ENCODE measurements at regions not wholly inside any gene's neighbourhood (a gene's known extent, or its start where the extent isn't known, plus 50 kb on each side); places are given as distances from the start of the nearest gene placed in this dataset.

DNA sequence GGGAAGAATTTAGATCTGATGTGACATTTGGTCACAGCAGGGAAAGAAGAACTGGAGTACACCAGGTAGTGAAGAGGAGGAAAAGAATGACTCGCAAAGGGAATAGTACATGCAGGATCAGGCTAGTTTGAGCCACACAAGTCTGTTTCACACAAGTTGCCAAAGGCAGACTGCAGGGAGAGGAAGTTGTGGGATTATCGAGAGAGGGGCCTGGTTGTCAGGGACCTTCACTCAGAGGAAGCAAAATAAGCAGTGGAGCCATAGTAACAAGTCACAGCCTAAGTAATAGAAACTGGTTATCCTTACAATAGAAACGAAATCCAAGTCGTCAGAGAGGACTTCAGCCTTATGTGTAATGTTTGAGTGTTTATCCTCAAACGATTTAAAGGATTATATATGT lies 316.7 kb upstream of the HTR2C start:
- Histone ChIP-seq H3K27me3 (ENCODE audit: control insufficient read depth in 2 of 2, insufficient read depth in 2 of 2, low read length in 2 of 2) (no peaks in the 10 kb centered on the region), H3K9me3 (replicated peaks; ENCODE audit: control insufficient read depth, insufficient read depth, low read depth, low read length) (no peaks in the 10 kb centered on the region), H3K4me1 (replicated peaks in 1 of 2; ENCODE audit: control insufficient read depth in 2 of 2, insufficient read depth in 2 of 2, low read length in 2 of 2) (peaks cover 0 to 4% of the 10 kb centered on the region in 2 experiments; a peak in 1 of 5 replicates), H3K4me2 (ENCODE audit: insufficient read depth, low read length) (no peak overlapping the region), H2AFZ (ENCODE audit: low read depth, low read length) (no peak overlapping the region), H3K4me3 (no peak overlapping the region), H3K79me2 (ENCODE audit: control insufficient read depth, insufficient read depth, low read length) (no peaks in the 10 kb centered on the region), H3K9me1 (ENCODE audit: control insufficient read depth, insufficient read depth, low read length) (no peaks in the 10 kb centered on the region), H4K20me1 (replicated peaks; ENCODE audit: control insufficient read depth, insufficient read depth, low read length) (no peaks in the 10 kb centered on the region), H3K9ac (ENCODE audit: insufficient read depth in 1 of 2, low read depth in 2 of 2, low read length in 2 of 2) (no peak overlapping the region), H3K27ac (ENCODE audit: extremely low read depth, low read depth, low read length) (no peak overlapping the region), H3K36me3 (ENCODE audit: control insufficient read depth, insufficient read depth, low read length) (no peaks in the 10 kb centered on the region)
- no peak for FAIRE-seq
- no TSS peak for BruUV-seq (replicated peaks)
- no peak for ATAC-seq
- ChIA-PET CTCF (ENCODE audit: low intra/inter-chr PET ratio) (no interaction called here), POLR2A (interaction anchor here (1.5 kb wide), 1 partner anchor 10 kb away, joined by 3 read pairs; no protein-coding TSS in a partner anchor)
- WGBS (ENCODE audit: insufficient coverage, low coverage, missing lambda C conversion rate): 1% methylated on average over 5 of the region's 5 CpGs
- no peak for DNase-seq (ENCODE audit: extremely low read depth in 1 of 4, low spot score in 3 of 4)
- TF ChIP-seq ELF4 (CRISPR knock-in tag; IDR thresholded peaks at IDR 0.05): no peak
- TF ChIP-seq, protein P1, sequence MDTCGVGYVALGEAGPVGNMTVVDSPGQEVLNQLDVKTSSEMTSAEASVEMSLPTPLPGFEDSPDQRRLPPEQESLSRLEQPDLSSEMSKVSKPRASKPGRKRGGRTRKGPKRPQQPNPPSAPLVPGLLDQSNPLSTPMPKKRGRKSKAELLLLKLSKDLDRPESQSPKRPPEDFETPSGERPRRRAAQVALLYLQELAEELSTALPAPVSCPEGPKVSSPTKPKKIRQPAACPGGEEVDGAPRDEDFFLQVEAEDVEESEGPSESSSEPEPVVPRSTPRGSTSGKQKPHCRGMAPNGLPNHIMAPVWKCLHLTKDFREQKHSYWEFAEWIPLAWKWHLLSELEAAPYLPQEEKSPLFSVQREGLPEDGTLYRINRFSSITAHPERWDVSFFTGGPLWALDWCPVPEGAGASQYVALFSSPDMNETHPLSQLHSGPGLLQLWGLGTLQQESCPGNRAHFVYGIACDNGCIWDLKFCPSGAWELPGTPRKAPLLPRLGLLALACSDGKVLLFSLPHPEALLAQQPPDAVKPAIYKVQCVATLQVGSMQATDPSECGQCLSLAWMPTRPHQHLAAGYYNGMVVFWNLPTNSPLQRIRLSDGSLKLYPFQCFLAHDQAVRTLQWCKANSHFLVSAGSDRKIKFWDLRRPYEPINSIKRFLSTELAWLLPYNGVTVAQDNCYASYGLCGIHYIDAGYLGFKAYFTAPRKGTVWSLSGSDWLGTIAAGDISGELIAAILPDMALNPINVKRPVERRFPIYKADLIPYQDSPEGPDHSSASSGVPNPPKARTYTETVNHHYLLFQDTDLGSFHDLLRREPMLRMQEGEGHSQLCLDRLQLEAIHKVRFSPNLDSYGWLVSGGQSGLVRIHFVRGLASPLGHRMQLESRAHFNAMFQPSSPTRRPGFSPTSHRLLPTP (IDR thresholded peaks at IDR 0.05; ENCODE audit: borderline replicate concordance, extremely low read depth, insufficient read length): no peak
- no peak for TF ChIP-seq ZNF347 (CRISPR knock-in tag; IDR thresholded peaks at IDR 0.05; ENCODE audit: low read depth)
- TF ChIP-seq ZBTB9 (CRISPR knock-in tag; IDR thresholded peaks at IDR 0.05): no peak
- no peak for TF ChIP-seq ETS1 (conservative IDR thresholded peaks at IDR 0.05; ENCODE audit: control insufficient read depth, low read depth, low read length)
- TF ChIP-seq KLF1 (tag; IDR thresholded peaks at IDR 0.05): no peak
- TF ChIP-seq CBX2 (IDR thresholded peaks at IDR 0.05; ENCODE audit: insufficient read depth, low read length, poor library complexity, severe bottlenecking): no peak
- TF ChIP-seq PKNOX1 (IDR thresholded peaks at IDR 0.05): no peak
- TF ChIP-seq SAP30 (IDR thresholded peaks at IDR 0.05; ENCODE audit: borderline replicate concordance, insufficient read depth, low read depth, low read length, poor library complexity, severe bottlenecking): no peak
- intact Hi-C loops (cut with micrococcal nuclease): no loop called here
- in situ Hi-C loops (cut with MboI): no loop called here

All from K562 (cell line).